Astrocyte (in vitro differentiated cells and primary cell): ENCODE measurements at regions not wholly inside any gene's neighbourhood (a gene's known extent, or its start where the extent isn't known, plus 50 kb on each side); places are given as distances from the start of the nearest gene placed in this dataset.

Experiments used
- DNase-seq: peaks from one replicate; pipeline ENCODE4 v3.0.0-alpha.2; 2010; ENCODE audit warnings: low read depth
- FAIRE-seq: peaks from 2 replicates; lab custom pipeline; 2011; peaks lifted over from hg19 to GRCh38; lab: Jason Lieb, UNC
- H2AFZ ChIP-seq: 2 replicates; pipeline ENCODE4 v1.6.0; 2012; ENCODE audit warnings: low read depth, low read length, inconsistent platforms
- H3K27ac ChIP-seq: 2 replicates; pipeline ENCODE4 v1.5.1; 2011; ENCODE audit warnings: low read depth, low read length, inconsistent platforms
- H3K27me3 ChIP-seq: 2 replicates; pipeline ENCODE4 v1.6.0; 2011; ENCODE audit warnings: low read length, inconsistent platforms; ENCODE audit not compliant: insufficient read depth
- H3K36me3 ChIP-seq: 2 replicates; pipeline ENCODE4 v1.5.1; 2011; ENCODE audit warnings: low read length, inconsistent platforms; ENCODE audit not compliant: insufficient read depth
- H3K4me1 ChIP-seq: 2 replicates; pipeline ENCODE4 v1.5.1; 2011; ENCODE audit warnings: low read length, inconsistent platforms; ENCODE audit not compliant: insufficient read depth
- H3K4me2 ChIP-seq: 2 replicates; pipeline ENCODE4 v1.6.0; 2012; ENCODE audit warnings: low read length, inconsistent platforms
- H3K4me3 ChIP-seq: 2 replicates; pipeline ENCODE4 v1.5.1; 2011; ENCODE audit warnings: low read depth, mild to moderate bottlenecking, low read length, inconsistent platforms; ENCODE audit not compliant: insufficient read depth
- H3K79me2 ChIP-seq: 2 replicates; pipeline ENCODE4 v1.6.0; 2012; ENCODE audit warnings: mild to moderate bottlenecking, low read length, inconsistent platforms; ENCODE audit not compliant: insufficient read depth
- H3K9ac ChIP-seq: 2 replicates; pipeline ENCODE4 v1.6.0; 2012; ENCODE audit warnings: mild to moderate bottlenecking, low read length, inconsistent platforms
- H3K9me3 ChIP-seq: 2 replicates; pipeline ENCODE4 v1.5.1; 2012; ENCODE audit warnings: low read depth, mild to moderate bottlenecking, low read length, inconsistent platforms; ENCODE audit not compliant: insufficient read depth
- H4K20me1 ChIP-seq: 2 replicates; pipeline ENCODE4 v1.6.0; 2012; ENCODE audit warnings: low read length, inconsistent platforms; ENCODE audit not compliant: insufficient read depth
- H3K27ac Mint-ChIP-seq: one replicate; pipeline ENCODE4 v1.8.0; 2021; ENCODE audit warnings: mild to moderate bottlenecking, mixed read lengths; ENCODE audit not compliant: unreplicated experiment
- H3K27me3 Mint-ChIP-seq: one replicate; pipeline ENCODE4 v1.8.0; 2021; ENCODE audit warnings: low read depth, mixed read lengths; ENCODE audit not compliant: unreplicated experiment
- H3K36me3 Mint-ChIP-seq: one replicate; pipeline ENCODE4 v1.8.0; 2021; ENCODE audit warnings: low read depth, mixed read lengths; ENCODE audit not compliant: unreplicated experiment
- H3K4me1 Mint-ChIP-seq: one replicate; pipeline ENCODE4 v1.8.0; 2021; ENCODE audit warnings: low read depth, mixed read lengths; ENCODE audit not compliant: unreplicated experiment
- H3K4me3 Mint-ChIP-seq: one replicate; pipeline ENCODE4 v1.8.0; 2021; ENCODE audit warnings: mild to moderate bottlenecking, moderate library complexity, mixed read lengths; ENCODE audit not compliant: unreplicated experiment
- H3K9me3 Mint-ChIP-seq: one replicate; pipeline ENCODE4 v1.8.0; 2021; ENCODE audit warnings: mild to moderate bottlenecking, mixed read lengths; ENCODE audit not compliant: unreplicated experiment
- CTCF ChIP-seq: IDR thresholded peaks from 2 replicates; pipeline ENCODE4 v1.5.1; 2011; ENCODE audit warnings: low read depth, mild to moderate bottlenecking, inconsistent platforms, low read length, moderate library complexity; ENCODE audit not compliant: insufficient read depth
- EZH2 ChIP-seq: IDR thresholded peaks from 2 replicates; pipeline ENCODE4 v1.6.1; 2012; ENCODE audit warnings: mild to moderate bottlenecking, low read length, inconsistent platforms; ENCODE audit not compliant: insufficient read depth

- TF ChIP-seq CTCF (no peak), EZH2 (no peak)
- Mint-ChIP-seq H3K4me1 (no peaks in the 10 kb centered on the region), H3K27me3 (peaks cover 50% of the 10 kb centered on the region), H3K4me3 (no peak overlapping the region), H3K27ac (no peak overlapping the region), H3K36me3 (no peaks in the 10 kb centered on the region), H3K9me3 (peaks cover 2% of the 10 kb centered on the region)
- H3K79me2 ChIP-seq: no peaks in the 10 kb centered on the region
- no peak overlapping the region for H3K9ac ChIP-seq
- no peak overlapping the region for H2AFZ ChIP-seq
- H3K27ac ChIP-seq: no peak overlapping the region
- H3K4me3 ChIP-seq: no peak overlapping the region
- no peaks in the 10 kb centered on the region for H3K36me3 ChIP-seq
- no peaks in the 10 kb centered on the region for H3K4me1 ChIP-seq
- no peak for FAIRE-seq
- H3K9me3 ChIP-seq: no peaks in the 10 kb centered on the region
- H3K27me3 ChIP-seq: no peaks in the 10 kb centered on the region
- no peaks in the 10 kb centered on the region for H4K20me1 ChIP-seq
- no peak overlapping the region for H3K4me2 ChIP-seq
- DNase-seq: peak; percentile 16
Measured at GRCh38 chr1:14108356-14109275, 408.6 kb downstream of the PRDM2 start.

GRCh38 chr1:14109276-14109635 lies 409.3 kb downstream of the PRDM2 start:
- no peak overlapping the region for H3K4me3 Mint-ChIP-seq
- peaks cover 50% of the 10 kb centered on the region for H3K27me3 Mint-ChIP-seq
- Histone ChIP-seq H3K4me3 (no peak overlapping the region), H3K9me3 (no peaks in the 10 kb centered on the region), H3K79me2 (no peaks in the 10 kb centered on the region), H4K20me1 (no peaks in the 10 kb centered on the region), H3K4me2 (no peak overlapping the region), H3K4me1 (no peaks in the 10 kb centered on the region), H2AFZ (no peak overlapping the region), H3K27ac (no peak overlapping the region), H3K27me3 (no peaks in the 10 kb centered on the region), H3K9ac (no peak overlapping the region), H3K36me3 (no peaks in the 10 kb centered on the region)
- H3K27ac Mint-ChIP-seq: no peak overlapping the region
- H3K4me1 Mint-ChIP-seq: peaks cover 2% of the 10 kb centered on the region
- TF ChIP-seq CTCF (no peak), EZH2 (no peak)
- FAIRE-seq: no peak
- H3K36me3 Mint-ChIP-seq: no peaks in the 10 kb centered on the region
- no peak for DNase-seq
- H3K9me3 Mint-ChIP-seq: peaks cover 2% of the 10 kb centered on the region

- Mint-ChIP-seq H3K4me1 (peaks cover 4% of the 10 kb centered on the region), H3K27ac (no peak overlapping the region), H3K4me3 (no peak overlapping the region), H3K27me3 (peaks cover 50% of the 10 kb centered on the region), H3K9me3 (peaks cover 2% of the 10 kb centered on the region), H3K36me3 (no peaks in the 10 kb centered on the region)
- FAIRE-seq: no peak
- Histone ChIP-seq H3K36me3 (no peaks in the 10 kb centered on the region), H3K4me1 (no peaks in the 10 kb centered on the region), H3K4me2 (no peak overlapping the region), H3K79me2 (no peaks in the 10 kb centered on the region), H3K9me3 (no peaks in the 10 kb centered on the region), H3K9ac (no peak overlapping the region), H3K27ac (no peak overlapping the region), H3K27me3 (no peaks in the 10 kb centered on the region), H4K20me1 (no peaks in the 10 kb centered on the region), H2AFZ (no peak overlapping the region), H3K4me3 (no peak overlapping the region)
- DNase-seq: no peak
- TF ChIP-seq EZH2: no peak
- TF ChIP-seq CTCF: no peak
Measured at GRCh38 chr1:14110040-14110439, 410.1 kb downstream of the PRDM2 start.
